ENCODE measurements at regions not wholly inside any gene's neighbourhood (a gene's known extent, or its start where the extent isn't known, plus 50 kb on each side); places are given as distances from the start of the nearest gene placed in this dataset.

DNA sequence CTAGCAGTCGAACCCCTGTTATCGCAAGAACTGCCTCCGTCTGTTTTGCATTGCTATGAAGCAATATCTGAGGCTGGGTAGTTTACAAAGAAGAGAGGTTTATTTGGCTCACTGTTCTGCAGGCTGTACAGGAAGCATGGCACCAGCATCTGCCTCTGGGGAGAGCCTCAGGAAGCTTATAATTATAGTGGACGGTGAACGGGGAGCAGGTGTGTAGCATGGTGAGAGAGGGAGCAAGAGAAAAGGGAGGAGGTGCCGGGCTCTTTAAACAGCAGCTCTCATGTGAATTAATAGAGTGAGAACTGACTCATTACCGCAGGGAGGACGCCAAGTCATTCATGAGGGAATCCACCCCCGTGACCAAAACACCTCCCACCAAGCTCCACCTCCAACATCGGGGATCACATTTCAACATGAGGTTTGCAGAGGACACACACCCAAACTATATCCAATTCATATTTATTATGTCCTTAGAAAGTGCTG lies 172.6 kb upstream of the KCNG1 start:
- H3K4me2 ChIP-seq (ENCODE audit: low read length) = no peak overlapping the region
- no peaks in the 10 kb centered on the region for H3K36me3 ChIP-seq (ENCODE audit: control insufficient read depth, insufficient read depth, low read length)
- no peaks in the 10 kb centered on the region for H3K9me3 ChIP-seq (ENCODE audit: control insufficient read depth, low read length)
- no peak overlapping the region for H2AFZ ChIP-seq
- no peaks in the 10 kb centered on the region for H3K4me1 ChIP-seq
- TF ChIP-seq, protein P1, sequence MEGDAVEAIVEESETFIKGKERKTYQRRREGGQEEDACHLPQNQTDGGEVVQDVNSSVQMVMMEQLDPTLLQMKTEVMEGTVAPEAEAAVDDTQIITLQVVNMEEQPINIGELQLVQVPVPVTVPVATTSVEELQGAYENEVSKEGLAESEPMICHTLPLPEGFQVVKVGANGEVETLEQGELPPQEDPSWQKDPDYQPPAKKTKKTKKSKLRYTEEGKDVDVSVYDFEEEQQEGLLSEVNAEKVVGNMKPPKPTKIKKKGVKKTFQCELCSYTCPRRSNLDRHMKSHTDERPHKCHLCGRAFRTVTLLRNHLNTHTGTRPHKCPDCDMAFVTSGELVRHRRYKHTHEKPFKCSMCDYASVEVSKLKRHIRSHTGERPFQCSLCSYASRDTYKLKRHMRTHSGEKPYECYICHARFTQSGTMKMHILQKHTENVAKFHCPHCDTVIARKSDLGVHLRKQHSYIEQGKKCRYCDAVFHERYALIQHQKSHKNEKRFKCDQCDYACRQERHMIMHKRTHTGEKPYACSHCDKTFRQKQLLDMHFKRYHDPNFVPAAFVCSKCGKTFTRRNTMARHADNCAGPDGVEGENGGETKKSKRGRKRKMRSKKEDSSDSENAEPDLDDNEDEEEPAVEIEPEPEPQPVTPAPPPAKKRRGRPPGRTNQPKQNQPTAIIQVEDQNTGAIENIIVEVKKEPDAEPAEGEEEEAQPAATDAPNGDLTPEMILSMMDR (IDR thresholded peaks at IDR 0.05) = no peak
- no peak overlapping the region for H3K4me3 ChIP-seq (ENCODE audit: low read depth, low read length)
- no peaks in the 10 kb centered on the region for H3K27me3 ChIP-seq (ENCODE audit: control insufficient read depth, insufficient read depth, low read length)
- no peak overlapping the region for H3K9ac ChIP-seq
- no peak overlapping the region for H3K27ac ChIP-seq
- H3K79me2 ChIP-seq = no peaks in the 10 kb centered on the region

DNA sequence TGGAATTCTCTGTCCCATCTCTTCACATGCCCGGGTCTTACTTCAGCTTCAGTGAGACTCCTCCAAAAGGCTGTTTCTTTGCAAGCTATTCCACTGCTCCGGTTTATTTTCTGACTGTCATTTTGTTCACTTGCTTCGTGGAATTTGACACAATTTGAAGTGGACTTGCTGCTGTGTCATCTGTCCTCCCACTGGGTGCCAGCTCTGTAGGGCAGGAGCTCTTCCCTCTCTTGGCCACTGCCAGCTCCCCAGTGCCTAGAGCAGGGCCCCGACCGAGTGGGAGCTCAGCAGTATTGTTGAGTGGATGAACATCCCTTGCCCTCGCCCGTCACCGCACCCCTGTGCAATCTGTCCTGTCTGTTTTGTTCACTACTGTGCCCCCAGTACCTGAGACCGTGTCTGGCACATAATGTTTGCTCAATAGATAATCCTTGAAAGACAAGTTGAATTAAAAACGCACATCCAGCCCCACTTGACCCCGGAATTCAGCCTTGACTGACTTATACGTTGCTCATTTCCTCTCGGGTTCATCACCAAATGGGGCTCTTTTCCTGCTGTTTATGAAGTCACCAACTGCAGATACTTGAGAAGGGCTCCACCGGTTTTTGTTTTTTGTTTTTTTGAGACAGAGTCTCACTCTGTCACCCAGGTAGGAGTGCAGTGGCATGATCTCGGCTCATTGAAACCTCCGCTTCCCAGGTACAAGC lies 170.3 kb upstream of the KCNG1 start:
- no peak overlapping the region for H3K27ac ChIP-seq
- no peaks in the 10 kb centered on the region for H3K36me3 ChIP-seq (ENCODE audit: control insufficient read depth, insufficient read depth, low read length)
- H2AFZ ChIP-seq = no peak overlapping the region
- H3K27me3 ChIP-seq (ENCODE audit: control insufficient read depth, insufficient read depth, low read length) = no peaks in the 10 kb centered on the region
- TF ChIP-seq, protein P1 (IDR thresholded peaks at IDR 0.05) = no peak
- no peak overlapping the region for H3K4me3 ChIP-seq (ENCODE audit: low read depth, low read length)
- H3K9me3 ChIP-seq (ENCODE audit: control insufficient read depth, low read length) = no peaks in the 10 kb centered on the region
- H3K4me1 ChIP-seq = no peaks in the 10 kb centered on the region
- H3K9ac ChIP-seq = no peak overlapping the region
- H3K4me2 ChIP-seq (ENCODE audit: low read length) = no peak overlapping the region
- H3K79me2 ChIP-seq = no peaks in the 10 kb centered on the region

DNA sequence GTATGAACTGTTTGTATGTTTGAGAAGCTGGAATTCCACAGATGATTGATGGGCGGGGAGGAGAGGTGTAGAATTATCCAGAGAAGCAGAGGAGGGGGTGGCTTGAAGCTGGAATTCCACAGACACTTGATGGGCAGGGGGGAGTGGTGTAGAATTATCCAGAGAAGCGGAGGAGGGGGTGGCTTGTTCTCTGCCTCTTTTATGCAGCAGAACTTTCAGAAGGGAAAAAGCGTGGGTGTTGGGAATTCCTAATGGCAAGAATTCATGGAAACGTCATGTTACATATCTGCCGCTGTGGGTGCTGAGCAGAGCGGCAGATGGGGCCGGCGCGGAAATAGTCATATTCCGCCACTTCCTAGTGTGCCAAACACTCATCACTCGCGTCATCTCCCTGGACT lies 167.9 kb upstream of the KCNG1 start:
- H3K36me3 ChIP-seq (ENCODE audit: control insufficient read depth, insufficient read depth, low read length) = no peaks in the 10 kb centered on the region
- TF ChIP-seq, protein P1 (IDR thresholded peaks at IDR 0.05) = no peak

DNA sequence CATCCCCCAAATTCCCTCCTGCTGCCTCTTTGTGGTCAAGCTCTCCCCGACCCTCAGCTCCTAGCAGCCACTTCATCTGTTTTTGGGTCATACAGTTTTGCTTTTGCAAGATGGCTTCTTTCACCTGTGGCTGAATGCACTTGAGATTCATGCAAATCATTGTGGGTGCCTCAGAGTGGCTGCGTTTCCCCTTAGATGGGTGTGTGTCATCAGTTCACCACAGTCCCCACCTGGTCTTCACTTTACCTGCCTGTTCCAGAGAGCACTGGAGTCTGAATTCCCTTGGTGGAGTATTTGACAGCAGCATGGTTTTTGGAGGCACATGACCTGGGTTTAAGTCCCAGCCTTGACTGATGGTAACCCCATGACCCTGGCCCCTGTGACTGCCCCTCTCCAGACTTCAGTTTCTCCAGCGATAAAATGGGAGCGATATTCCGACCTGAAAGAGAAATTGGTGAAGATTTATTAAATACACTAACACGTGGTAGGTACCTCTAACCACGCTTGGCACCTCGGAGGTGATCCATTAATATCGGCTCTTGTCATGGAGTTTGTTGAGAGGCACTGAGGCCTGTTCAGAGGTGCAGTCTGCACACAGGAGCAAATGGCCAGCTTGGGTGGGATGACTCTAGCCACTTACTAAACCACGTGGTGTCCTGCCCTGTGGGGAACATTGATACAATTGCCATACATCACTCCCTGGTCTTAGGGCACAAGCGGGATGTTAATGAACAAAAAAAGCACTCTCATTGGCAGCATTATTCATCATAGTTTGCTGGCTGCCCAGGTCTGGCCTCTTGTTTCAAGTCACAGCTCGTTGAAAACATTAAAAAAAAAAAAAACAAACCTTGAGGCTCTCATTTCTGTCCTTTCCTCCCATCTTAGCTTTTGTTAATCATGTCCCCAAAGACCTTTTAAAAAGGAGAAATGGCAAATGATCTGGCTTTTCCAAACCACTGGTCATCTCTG lies 167.2 kb upstream of the KCNG1 start:
- Histone ChIP-seq H3K4me3 (ENCODE audit: low read depth, low read length) (no peak overlapping the region), H3K4me1 (no peaks in the 10 kb centered on the region), H3K9ac (no peak overlapping the region), H3K79me2 (no peaks in the 10 kb centered on the region), H3K27me3 (ENCODE audit: control insufficient read depth, insufficient read depth, low read length) (no peaks in the 10 kb centered on the region), H2AFZ (no peak overlapping the region), H3K9me3 (ENCODE audit: control insufficient read depth, low read length) (no peaks in the 10 kb centered on the region), H3K27ac (no peak overlapping the region), H3K4me2 (ENCODE audit: low read length) (no peak overlapping the region), H3K36me3 (ENCODE audit: control insufficient read depth, insufficient read depth, low read length) (no peaks in the 10 kb centered on the region)
- TF ChIP-seq, protein P1 (IDR thresholded peaks at IDR 0.05) = no peak

More for the DNA sequence above, 167.9 kb upstream of the KCNG1 start:
- no peaks in the 10 kb centered on the region for H3K79me2 ChIP-seq
- no peak overlapping the region for H3K4me2 ChIP-seq (ENCODE audit: low read length)
- H2AFZ ChIP-seq = no peak overlapping the region
- no peak overlapping the region for H3K9ac ChIP-seq
- H3K9me3 ChIP-seq (ENCODE audit: control insufficient read depth, low read length) = no peaks in the 10 kb centered on the region
- no peaks in the 10 kb centered on the region for H3K27me3 ChIP-seq (ENCODE audit: control insufficient read depth, insufficient read depth, low read length)
- H3K4me1 ChIP-seq = no peaks in the 10 kb centered on the region
- no peak overlapping the region for H3K4me3 ChIP-seq (ENCODE audit: low read depth, low read length)
- no peak overlapping the region for H3K27ac ChIP-seq

All from parathyroid adenoma (tissue), 2 donors.